ENCODE measurements at regions not wholly inside any gene's neighbourhood (a gene's known extent, or its start where the extent isn't known, plus 50 kb on each side); places are given as distances from the start of the nearest gene placed in this dataset.
"Not testable (repeated sequence)": the region's sequence is repeated elsewhere in the genome, so short reads cannot be mapped to it uniquely, and the experiment has no call there.

- H3K27me3 Mint-ChIP-seq: peaks cover 8% of the 10 kb centered on the region
- H3K4me1 Mint-ChIP-seq: no peaks in the 10 kb centered on the region
- DNase-seq: no peak
- peaks cover 2% of the 10 kb centered on the region for H3K9me3 Mint-ChIP-seq
- H3K4me3 Mint-ChIP-seq: no peak overlapping the region
- no peak overlapping the region for H3K27ac Mint-ChIP-seq
- no peaks in the 10 kb centered on the region for H3K36me3 Mint-ChIP-seq
Measured at GRCh38 chr14:30240685-30241084, 313.0 kb upstream of the PRKD1 start.

- Mint-ChIP-seq H3K36me3 (no peaks in the 10 kb centered on the region), H3K27ac (no peak overlapping the region), H3K27me3 (peaks cover 8% of the 10 kb centered on the region), H3K4me1 (no peaks in the 10 kb centered on the region), H3K4me3 (no peak overlapping the region), H3K9me3 (no peaks in the 10 kb centered on the region)
- no peak for DNase-seq
Measured at GRCh38 chr14:30242744-30243143, 315.1 kb upstream of the PRKD1 start.

GRCh38 chr14:30243207-30243606 is 315.6 kb upstream of the PRKD1 start:
- H3K4me1 Mint-ChIP-seq: no peaks in the 10 kb centered on the region
- H3K27ac Mint-ChIP-seq: no peak overlapping the region
- DNase-seq: no peak
- no peak overlapping the region for H3K4me3 Mint-ChIP-seq
- no peaks in the 10 kb centered on the region for H3K9me3 Mint-ChIP-seq
- no peaks in the 10 kb centered on the region for H3K36me3 Mint-ChIP-seq
- peaks cover 8% of the 10 kb centered on the region for H3K27me3 Mint-ChIP-seq

DNA sequence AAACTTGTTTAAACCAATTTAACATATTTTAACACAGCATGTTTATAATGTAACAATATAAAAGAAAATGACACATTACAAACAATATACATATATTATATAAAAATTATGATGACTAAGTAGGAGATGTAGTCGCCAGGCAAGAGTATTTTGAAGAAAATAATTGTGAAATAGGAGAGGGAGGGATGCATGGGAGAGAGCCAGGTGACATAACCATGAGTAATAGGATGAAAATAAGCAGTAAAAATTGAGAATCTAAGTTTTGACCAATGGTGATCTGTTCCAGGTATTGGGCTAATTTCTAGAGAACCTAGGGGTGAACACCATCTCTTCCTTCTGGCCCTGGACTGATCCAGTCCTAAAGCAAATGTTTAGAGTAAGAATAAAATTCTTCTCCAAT is 315.2 kb upstream of the G2E3 start:
- H3K4me3 Mint-ChIP-seq: no peak overlapping the region
- H3K27me3 Mint-ChIP-seq: peaks cover 5% of the 10 kb centered on the region
- DNase-seq: no peak
- H3K36me3 Mint-ChIP-seq: no peaks in the 10 kb centered on the region
- H3K4me1 Mint-ChIP-seq: no peaks in the 10 kb centered on the region
- H3K9me3 Mint-ChIP-seq: no peaks in the 10 kb centered on the region
- no peak overlapping the region for H3K27ac Mint-ChIP-seq

- not testable (repeated sequence) for H3K27ac Mint-ChIP-seq, H3K27me3 Mint-ChIP-seq, DNase-seq, H3K36me3 Mint-ChIP-seq, H3K4me3 Mint-ChIP-seq, H3K9me3 Mint-ChIP-seq, H3K4me1 Mint-ChIP-seq
Measured at GRCh38 chr14:30244348-30244747, 314.6 kb upstream of the G2E3 start.

- peaks cover under 1% of the 10 kb centered on the region for H3K9me3 Mint-ChIP-seq
- H3K27me3 Mint-ChIP-seq: peaks cover 4% of the 10 kb centered on the region
- no peaks in the 10 kb centered on the region for H3K4me1 Mint-ChIP-seq
- no peak overlapping the region for H3K4me3 Mint-ChIP-seq
- H3K36me3 Mint-ChIP-seq: no peaks in the 10 kb centered on the region
- no peak overlapping the region for H3K27ac Mint-ChIP-seq
- no peak for DNase-seq
Measured at GRCh38 chr14:30251017-30251416, 307.9 kb upstream of the G2E3 start.

- no peak overlapping the region for H3K4me3 Mint-ChIP-seq
- H3K4me1 Mint-ChIP-seq: no peaks in the 10 kb centered on the region
- H3K27me3 Mint-ChIP-seq: peaks cover 10% of the 10 kb centered on the region
- H3K9me3 Mint-ChIP-seq: peaks cover 5% of the 10 kb centered on the region
- no peak overlapping the region for H3K27ac Mint-ChIP-seq
- DNase-seq: no peak
- H3K36me3 Mint-ChIP-seq: no peaks in the 10 kb centered on the region
Measured at GRCh38 chr14:30251557-30252100, 307.3 kb upstream of the G2E3 start.

- Mint-ChIP-seq H3K9me3 (peaks cover 5% of the 10 kb centered on the region), H3K36me3 (no peaks in the 10 kb centered on the region), H3K27ac (no peak overlapping the region), H3K4me1 (no peaks in the 10 kb centered on the region), H3K4me3 (no peak overlapping the region), H3K27me3 (peaks cover 14% of the 10 kb centered on the region)
- no peak for DNase-seq
Measured at GRCh38 chr14:30252151-30252550, 306.8 kb upstream of the G2E3 start.

DNA sequence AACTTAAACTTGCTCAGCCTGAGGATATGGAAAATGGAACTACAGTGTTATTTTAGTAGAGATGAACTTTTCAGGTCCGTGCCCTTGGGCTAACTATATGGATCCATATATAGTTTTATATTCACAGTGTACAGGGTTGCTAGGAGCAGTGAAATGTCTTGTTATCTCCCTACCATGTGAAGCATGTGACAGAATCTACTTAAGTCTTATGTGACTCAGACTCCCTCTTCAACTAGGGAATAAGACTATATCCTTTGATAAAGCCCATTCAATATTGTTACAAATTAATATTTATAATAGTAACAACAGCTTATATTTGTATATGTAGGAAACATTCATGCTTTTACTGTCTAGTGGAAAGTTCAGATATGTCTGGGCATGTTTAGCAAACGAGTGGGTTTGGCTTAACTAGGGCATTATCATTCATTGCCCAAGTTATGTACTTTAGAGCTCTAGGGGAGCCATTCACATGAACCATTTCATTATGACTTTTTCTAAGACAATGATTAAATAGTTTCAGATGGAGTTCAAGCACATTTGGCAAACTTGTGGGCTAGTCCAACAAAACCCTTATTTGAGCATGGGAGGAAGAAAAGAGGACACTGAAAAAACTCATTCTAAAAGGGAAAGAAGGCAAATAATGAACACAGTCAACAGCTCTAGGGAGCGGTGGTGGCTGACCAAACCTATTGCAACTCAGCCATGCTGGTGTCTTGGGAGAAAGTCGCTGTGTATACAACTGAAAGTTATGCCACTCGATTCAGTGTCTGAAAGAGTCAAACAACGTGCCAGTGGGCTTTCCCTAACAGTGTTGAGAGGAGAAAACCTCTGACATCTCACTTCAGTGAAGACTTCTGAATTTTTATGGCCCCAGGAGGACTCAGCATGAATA is 305.9 kb upstream of the G2E3 start:
- H3K4me3 Mint-ChIP-seq: no peak overlapping the region
- no peaks in the 10 kb centered on the region for H3K36me3 Mint-ChIP-seq
- no peak overlapping the region for H3K27ac Mint-ChIP-seq
- peaks cover 5% of the 10 kb centered on the region for H3K9me3 Mint-ChIP-seq
- H3K4me1 Mint-ChIP-seq: no peaks in the 10 kb centered on the region
- peaks cover 14% of the 10 kb centered on the region for H3K27me3 Mint-ChIP-seq
- no peak for DNase-seq

DNA sequence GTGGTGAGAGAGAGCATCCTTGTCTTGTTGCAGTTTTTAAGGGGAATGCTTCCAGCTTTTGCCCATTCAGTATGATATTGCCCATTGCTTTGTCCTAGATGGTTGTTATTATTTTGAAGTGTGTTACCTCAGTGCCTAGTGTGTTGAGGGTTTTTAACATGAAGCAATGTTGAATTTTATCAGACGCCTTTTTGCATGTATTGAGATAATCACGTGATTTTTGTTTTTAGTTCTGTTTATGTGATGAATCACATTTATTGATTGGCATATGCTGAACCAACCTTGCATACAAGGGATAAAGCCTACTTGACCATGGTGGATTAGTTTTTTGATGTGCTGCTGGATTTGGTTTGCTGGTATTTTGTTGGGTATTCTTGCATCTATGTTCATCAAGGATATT is 302.3 kb upstream of the G2E3 start:
- no peak overlapping the region for H3K27ac Mint-ChIP-seq

DNA sequence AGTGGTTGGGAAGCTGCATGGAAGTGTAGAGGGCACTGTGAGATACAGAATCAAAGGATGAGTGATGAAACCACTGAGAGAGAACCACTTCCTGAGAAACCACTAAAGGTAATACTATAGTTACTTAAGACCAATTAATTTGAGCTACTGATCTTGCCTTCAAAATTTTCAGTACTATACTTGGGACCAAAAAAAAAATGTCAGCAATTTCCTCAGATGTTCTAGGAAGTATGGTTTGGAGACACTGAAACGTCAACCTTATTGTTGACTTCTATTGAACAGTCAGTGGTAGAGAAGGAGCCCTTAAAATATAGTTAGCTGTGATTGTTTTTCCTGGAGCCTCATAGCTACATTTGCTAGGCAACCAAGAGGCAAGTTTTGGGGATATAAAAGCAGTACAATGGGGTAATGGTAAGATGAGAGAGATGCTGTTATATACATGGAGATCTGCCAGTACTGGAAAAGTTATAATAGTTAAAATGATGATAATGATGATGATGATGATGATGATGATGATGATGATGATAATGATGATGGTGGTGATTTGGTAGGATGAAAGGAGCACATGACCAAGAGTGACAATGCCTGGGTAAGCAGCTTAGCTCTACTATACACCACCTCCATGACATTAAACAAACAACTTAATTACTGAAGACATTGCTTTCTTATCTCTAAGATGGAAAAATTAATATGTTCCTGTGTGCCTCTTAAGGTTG is 300.9 kb upstream of the G2E3 start:
- Mint-ChIP-seq H3K27ac (no peak overlapping the region), H3K9me3 (peaks cover 5% of the 10 kb centered on the region), H3K4me1 (no peaks in the 10 kb centered on the region), H3K4me3 (no peak overlapping the region), H3K27me3 (peaks cover 14% of the 10 kb centered on the region), H3K36me3 (no peaks in the 10 kb centered on the region)
- DNase-seq: no peak

More for the DNA sequence above, 302.3 kb upstream of the G2E3 start:
- no peaks in the 10 kb centered on the region for H3K4me1 Mint-ChIP-seq
- H3K27me3 Mint-ChIP-seq: peaks cover 14% of the 10 kb centered on the region
- no peaks in the 10 kb centered on the region for H3K36me3 Mint-ChIP-seq
- H3K9me3 Mint-ChIP-seq: peaks cover 5% of the 10 kb centered on the region
- DNase-seq: no peak
- H3K4me3 Mint-ChIP-seq: no peak overlapping the region

DNA sequence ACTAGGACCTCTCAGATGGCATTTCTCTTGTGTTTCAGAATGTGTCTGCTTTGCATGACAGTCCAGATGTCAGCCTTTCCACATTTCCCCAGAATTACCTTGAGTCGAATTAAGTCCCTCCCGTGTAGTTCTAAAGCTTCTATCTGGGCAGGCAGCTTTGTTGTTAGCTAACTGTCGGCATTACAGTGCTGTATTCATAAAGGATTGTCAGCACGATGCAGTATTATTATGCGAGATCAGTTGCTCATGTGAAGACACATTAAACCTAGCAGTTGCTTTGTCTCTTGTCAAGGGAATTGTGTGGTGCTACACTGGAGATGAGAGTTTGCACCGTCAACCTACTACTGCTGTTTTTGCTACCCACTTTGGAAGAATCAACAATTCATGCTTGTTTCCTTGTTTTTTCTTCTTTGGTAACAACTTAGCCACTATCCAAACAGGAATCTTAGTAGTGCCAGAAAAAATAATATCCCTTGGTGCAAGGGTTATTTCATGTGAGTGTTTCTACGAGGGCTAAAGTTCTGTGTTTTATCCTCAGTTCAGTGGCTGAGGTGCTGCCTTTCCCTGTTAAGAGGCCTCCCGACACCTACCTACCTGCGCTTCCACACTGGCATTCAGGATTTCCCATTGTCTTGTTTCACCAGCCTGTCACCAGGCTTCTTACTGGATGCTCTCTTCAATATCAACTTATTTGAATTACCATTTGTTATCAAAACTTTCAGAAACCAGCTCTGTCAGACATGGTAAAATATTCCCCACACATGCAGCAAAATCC is 297.9 kb upstream of the G2E3 start:
- Mint-ChIP-seq H3K4me1 (no peaks in the 10 kb centered on the region), H3K4me3 (no peak overlapping the region), H3K36me3 (no peaks in the 10 kb centered on the region), H3K9me3 (peaks cover 5% of the 10 kb centered on the region), H3K27ac (no peak overlapping the region), H3K27me3 (peaks cover 10% of the 10 kb centered on the region)
- DNase-seq: no peak

GRCh38 chr14:30264161-30264560 is 294.8 kb upstream of the G2E3 start:
- H3K27ac Mint-ChIP-seq: no peak overlapping the region
- no peaks in the 10 kb centered on the region for H3K4me1 Mint-ChIP-seq
- no peak overlapping the region for H3K4me3 Mint-ChIP-seq
- no peak for DNase-seq
- H3K9me3 Mint-ChIP-seq: no peaks in the 10 kb centered on the region
- peaks cover 4% of the 10 kb centered on the region for H3K27me3 Mint-ChIP-seq
- no peaks in the 10 kb centered on the region for H3K36me3 Mint-ChIP-seq

GRCh38 chr14:30266290-30266689 is 292.7 kb upstream of the G2E3 start:
- DNase-seq: no peak
- Mint-ChIP-seq H3K9me3 (no peaks in the 10 kb centered on the region), H3K36me3 (no peaks in the 10 kb centered on the region), H3K27ac (no peak overlapping the region), H3K4me3 (no peak overlapping the region), H3K4me1 (no peaks in the 10 kb centered on the region), H3K27me3 (peaks cover 10% of the 10 kb centered on the region)

DNA sequence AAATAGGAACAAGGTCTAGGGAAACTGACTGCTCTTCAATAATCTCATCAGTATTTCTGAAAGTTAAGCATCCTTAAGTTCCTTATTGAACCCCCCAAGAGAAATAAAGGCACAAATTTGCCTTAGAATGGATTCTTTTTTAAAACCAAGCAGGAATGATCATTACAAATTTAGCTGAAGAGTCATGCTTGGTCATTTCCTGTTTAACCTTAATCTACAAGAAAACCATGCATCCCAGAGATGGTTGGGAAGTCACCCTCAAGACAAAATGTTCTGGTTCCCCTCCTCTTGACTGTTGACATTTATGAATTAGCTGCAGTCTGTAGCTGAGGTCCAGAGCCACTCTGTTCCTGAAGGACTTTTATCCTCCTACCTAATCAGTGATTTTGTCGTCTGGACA is 291.8 kb upstream of the G2E3 start:
- H3K27ac Mint-ChIP-seq: no peak overlapping the region
- H3K4me3 Mint-ChIP-seq: no peak overlapping the region
- H3K9me3 Mint-ChIP-seq: no peaks in the 10 kb centered on the region
- no peaks in the 10 kb centered on the region for H3K36me3 Mint-ChIP-seq
- peaks cover 10% of the 10 kb centered on the region for H3K27me3 Mint-ChIP-seq
- no peaks in the 10 kb centered on the region for H3K4me1 Mint-ChIP-seq
- DNase-seq: no peak

Data from activated naive CD8-positive, alpha-beta T cell treated with anti-CD3 and anti-CD28 coated beads for 36 hours (primary cell).